HEK293 (cell line): ENCODE measurements at regions not wholly inside any gene's neighbourhood (a gene's known extent, or its start where the extent isn't known, plus 50 kb on each side); places are given as distances from the start of the nearest gene placed in this dataset.
A peak's percentile ranks its signal among the peaks of the same experiment; 100 is the strongest.
"Not testable (repeated sequence)": the region's sequence is repeated elsewhere in the genome, so short reads cannot be mapped to it uniquely, and the experiment has no call there.

Experiments
- CTCF ChIA-PET: fragments of 350-600 bp; formaldehyde crosslinking; extraction: SDS; loops from one replicate; lab custom pipeline; 2021; ENCODE audit warnings: antibody characterized with exemption; lab: Yijun Ruan, JAX
- POLR2A ChIA-PET: fragments of 300-600 bp; formaldehyde crosslinking; extraction: SDS; loops from one replicate; lab custom pipeline; 2020; ENCODE audit warnings: antibody characterized with exemption, inconsistent platforms; lab: Yijun Ruan, JAX
- H3K27ac ChIP-seq: fragments of 200-500 bp; sonication (Bioruptor generic); 2 replicates; pipeline ENCODE4 v1.5.1; 2014; ENCODE audit warnings: low read depth, low read length, control low read depth, inconsistent platforms; ENCODE audit errors: extremely low read depth
- H3K36me3 ChIP-seq, 2 experiments: fragments of 200-500 bp in 1 of 2; sonication (Bioruptor generic) in 1 of 2; 1 replicate in 1 of 2; 2 replicates in 1 of 2; pipeline ENCODE4 v1.5.1; 2014 to 2017; ENCODE audit warnings: inconsistent platforms in 2 of 2, low read length in 2 of 2; ENCODE audit not compliant: control insufficient read depth in 2 of 2, insufficient read depth in 1 of 2
- H3K4me1 ChIP-seq: fragments of 200-500 bp; sonication (Bioruptor generic); 2 replicates; pipeline ENCODE4 v1.5.1; 2014; ENCODE audit warnings: mild to moderate bottlenecking, low read length, inconsistent platforms; ENCODE audit not compliant: control insufficient read depth, insufficient read depth
- H3K4me3 ChIP-seq: 2 replicates; pipeline ENCODE4 v1.5.1; 2011; ENCODE audit warnings: low read depth, mild to moderate bottlenecking, control low read depth, low read length, moderate library complexity
- H3K9me3 ChIP-seq: fragments of 200-500 bp; sonication (Bioruptor generic); 2 replicates; pipeline ENCODE4 v1.5.1; 2014; ENCODE audit warnings: low read depth, low read length, inconsistent platforms; ENCODE audit not compliant: control insufficient read depth, insufficient read depth
- SP7 ChIP-seq: fragments of 450-650 bp; formaldehyde crosslinking; IDR thresholded peaks from 2 replicates; pipeline ENCODE4 v1.5.1; 2016; ENCODE audit warnings: missing biosample characterization, missing genetic modification characterization
- ZNF112 ChIP-seq: fragments of 450-650 bp; formaldehyde crosslinking; IDR thresholded peaks from 2 replicates; pipeline ENCODE4 v1.5.0; 2017; ENCODE audit warnings: missing biosample characterization, missing genetic modification characterization
- ZNF133 ChIP-seq: fragments of 450-650 bp; formaldehyde crosslinking; IDR thresholded peaks from 2 replicates; pipeline ENCODE4 v1.5.1; 2016; ENCODE audit warnings: missing biosample characterization, missing genetic modification characterization
- ZNF175 ChIP-seq: fragments of 450-650 bp; formaldehyde crosslinking; IDR thresholded peaks from 2 replicates; pipeline ENCODE4 v1.5.1; 2016; ENCODE audit warnings: missing biosample characterization, missing genetic modification characterization
- ZNF23 ChIP-seq: fragments of 450-650 bp; formaldehyde crosslinking; IDR thresholded peaks from 2 replicates; pipeline ENCODE4 v1.5.1; 2016; ENCODE audit warnings: missing biosample characterization, missing genetic modification characterization, borderline replicate concordance
- ZNF266 ChIP-seq: fragments of 450-650 bp; formaldehyde crosslinking; IDR thresholded peaks from 2 replicates; pipeline ENCODE4 v1.5.1; 2016; ENCODE audit warnings: missing biosample characterization, missing genetic modification characterization, low read depth
- ZNF292 ChIP-seq: fragments of 450-650 bp; formaldehyde crosslinking; IDR thresholded peaks from 2 replicates; pipeline ENCODE4 v1.5.1; 2016; ENCODE audit warnings: low read depth, missing biosample characterization, missing genetic modification characterization, borderline replicate concordance
- ZNF341 ChIP-seq: fragments of 450-650 bp; formaldehyde crosslinking; IDR thresholded peaks from 2 replicates; pipeline ENCODE4; 2016; ENCODE audit warnings: low read depth, missing biosample characterization, missing genetic modification characterization
- ZNF350 ChIP-seq: fragments of 450-650 bp; formaldehyde crosslinking; IDR thresholded peaks from 2 replicates; pipeline ENCODE4 v1.5.0; 2017; ENCODE audit warnings: missing biosample characterization, mild to moderate bottlenecking, missing genetic modification characterization
- ZNF416 ChIP-seq: fragments of 450-650 bp; formaldehyde crosslinking; IDR thresholded peaks from 2 replicates; pipeline ENCODE4 v1.5.1; 2016; ENCODE audit warnings: missing biosample characterization, missing genetic modification characterization
- ZNF624 ChIP-seq: fragments of 450-650 bp; formaldehyde crosslinking; IDR thresholded peaks from 2 replicates; pipeline ENCODE4 v1.5.1; 2017; ENCODE audit warnings: missing biosample characterization, missing genetic modification characterization
- ZNF707 ChIP-seq: fragments of 450-650 bp; formaldehyde crosslinking; IDR thresholded peaks from 2 replicates; pipeline ENCODE4 v1.5.1; 2016; ENCODE audit warnings: missing biosample characterization, missing genetic modification characterization
- TF ChIP-seq, protein P1 (sequence below): fragments of 450-650 bp; formaldehyde crosslinking; IDR thresholded peaks from 2 replicates; pipeline ENCODE4 v1.5.1; 2016; ENCODE audit warnings: missing biosample characterization, missing genetic modification characterization
- TF ChIP-seq, protein P2 (sequence below): fragments of 450-650 bp; formaldehyde crosslinking; IDR thresholded peaks from 2 replicates; pipeline ENCODE4 v1.5.1; 2016; ENCODE audit warnings: missing biosample characterization, missing genetic modification characterization, borderline replicate concordance
- TF ChIP-seq, protein P3 (sequence below): fragments of 450-650 bp; formaldehyde crosslinking; IDR thresholded peaks from 2 replicates; pipeline ENCODE4 v1.5.1; 2016; ENCODE audit warnings: missing biosample characterization, missing genetic modification characterization
- TF ChIP-seq, protein P4 (sequence below): fragments of 450-650 bp; formaldehyde crosslinking; IDR thresholded peaks from 2 replicates; pipeline ENCODE4 v1.5.1; 2017; ENCODE audit warnings: missing biosample characterization, missing genetic modification characterization
- TF ChIP-seq, protein P5 (sequence below): fragments of 450-650 bp; formaldehyde crosslinking; IDR thresholded peaks from 2 replicates; pipeline ENCODE4 v1.5.1; 2017; ENCODE audit warnings: missing biosample characterization, mild to moderate bottlenecking, missing genetic modification characterization, moderate library complexity

DNA sequence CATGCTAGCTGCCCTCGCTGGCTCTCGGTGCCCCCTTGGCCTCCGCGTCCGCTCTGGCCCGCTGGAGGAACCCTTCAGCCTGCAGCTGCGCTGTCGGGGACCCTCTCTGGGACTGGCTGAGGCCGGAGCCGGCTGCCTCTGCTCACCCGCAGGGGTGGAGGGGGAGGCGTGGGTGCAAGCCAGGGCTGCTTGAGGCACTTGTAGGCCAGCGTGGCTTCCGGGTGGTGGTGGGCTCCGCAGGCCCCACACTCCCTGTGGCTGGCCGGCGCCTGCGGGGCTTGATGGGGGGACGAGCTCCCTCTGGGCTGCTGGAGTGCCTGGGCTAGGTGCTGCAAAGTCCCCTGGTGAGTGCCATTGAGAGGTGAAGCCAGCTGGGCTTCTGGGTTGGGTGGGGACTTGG is 429.6 kb downstream of the LRRC70 start:
- H3K27ac ChIP-seq = no peak overlapping the region
- no peaks in the 10 kb centered on the region for H3K36me3 ChIP-seq
- CTCF ChIA-PET = no interaction called here
- POLR2A ChIA-PET = no interaction called here
- no peaks in the 10 kb centered on the region for H3K9me3 ChIP-seq
- TF ChIP-seq ZNF175 = no peak
- TF ChIP-seq, protein P1, sequence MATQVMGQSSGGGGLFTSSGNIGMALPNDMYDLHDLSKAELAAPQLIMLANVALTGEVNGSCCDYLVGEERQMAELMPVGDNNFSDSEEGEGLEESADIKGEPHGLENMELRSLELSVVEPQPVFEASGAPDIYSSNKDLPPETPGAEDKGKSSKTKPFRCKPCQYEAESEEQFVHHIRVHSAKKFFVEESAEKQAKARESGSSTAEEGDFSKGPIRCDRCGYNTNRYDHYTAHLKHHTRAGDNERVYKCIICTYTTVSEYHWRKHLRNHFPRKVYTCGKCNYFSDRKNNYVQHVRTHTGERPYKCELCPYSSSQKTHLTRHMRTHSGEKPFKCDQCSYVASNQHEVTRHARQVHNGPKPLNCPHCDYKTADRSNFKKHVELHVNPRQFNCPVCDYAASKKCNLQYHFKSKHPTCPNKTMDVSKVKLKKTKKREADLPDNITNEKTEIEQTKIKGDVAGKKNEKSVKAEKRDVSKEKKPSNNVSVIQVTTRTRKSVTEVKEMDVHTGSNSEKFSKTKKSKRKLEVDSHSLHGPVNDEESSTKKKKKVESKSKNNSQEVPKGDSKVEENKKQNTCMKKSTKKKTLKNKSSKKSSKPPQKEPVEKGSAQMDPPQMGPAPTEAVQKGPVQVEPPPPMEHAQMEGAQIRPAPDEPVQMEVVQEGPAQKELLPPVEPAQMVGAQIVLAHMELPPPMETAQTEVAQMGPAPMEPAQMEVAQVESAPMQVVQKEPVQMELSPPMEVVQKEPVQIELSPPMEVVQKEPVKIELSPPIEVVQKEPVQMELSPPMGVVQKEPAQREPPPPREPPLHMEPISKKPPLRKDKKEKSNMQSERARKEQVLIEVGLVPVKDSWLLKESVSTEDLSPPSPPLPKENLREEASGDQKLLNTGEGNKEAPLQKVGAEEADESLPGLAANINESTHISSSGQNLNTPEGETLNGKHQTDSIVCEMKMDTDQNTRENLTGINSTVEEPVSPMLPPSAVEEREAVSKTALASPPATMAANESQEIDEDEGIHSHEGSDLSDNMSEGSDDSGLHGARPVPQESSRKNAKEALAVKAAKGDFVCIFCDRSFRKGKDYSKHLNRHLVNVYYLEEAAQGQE (tag by site-specific recombination) = no peak
- no peak for TF ChIP-seq ZNF350 (tag by site-specific recombination)
- TF ChIP-seq, protein P2, sequence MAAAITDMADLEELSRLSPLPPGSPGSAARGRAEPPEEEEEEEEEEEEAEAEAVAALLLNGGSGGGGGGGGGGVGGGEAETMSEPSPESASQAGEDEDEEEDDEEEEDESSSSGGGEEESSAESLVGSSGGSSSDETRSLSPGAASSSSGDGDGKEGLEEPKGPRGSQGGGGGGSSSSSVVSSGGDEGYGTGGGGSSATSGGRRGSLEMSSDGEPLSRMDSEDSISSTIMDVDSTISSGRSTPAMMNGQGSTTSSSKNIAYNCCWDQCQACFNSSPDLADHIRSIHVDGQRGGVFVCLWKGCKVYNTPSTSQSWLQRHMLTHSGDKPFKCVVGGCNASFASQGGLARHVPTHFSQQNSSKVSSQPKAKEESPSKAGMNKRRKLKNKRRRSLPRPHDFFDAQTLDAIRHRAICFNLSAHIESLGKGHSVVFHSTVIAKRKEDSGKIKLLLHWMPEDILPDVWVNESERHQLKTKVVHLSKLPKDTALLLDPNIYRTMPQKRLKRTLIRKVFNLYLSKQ (tag by site-specific recombination) = no peak
- TF ChIP-seq ZNF23 (tag by site-specific recombination) = no peak
- TF ChIP-seq ZNF416 (tag by site-specific recombination) = no peak
- no peak for TF ChIP-seq SP7 (tag by site-specific recombination)
- no peak for TF ChIP-seq ZNF112 (tag by site-specific recombination)
- TF ChIP-seq ZNF341 (tag by site-specific recombination) = no peak
- TF ChIP-seq, protein P3, sequence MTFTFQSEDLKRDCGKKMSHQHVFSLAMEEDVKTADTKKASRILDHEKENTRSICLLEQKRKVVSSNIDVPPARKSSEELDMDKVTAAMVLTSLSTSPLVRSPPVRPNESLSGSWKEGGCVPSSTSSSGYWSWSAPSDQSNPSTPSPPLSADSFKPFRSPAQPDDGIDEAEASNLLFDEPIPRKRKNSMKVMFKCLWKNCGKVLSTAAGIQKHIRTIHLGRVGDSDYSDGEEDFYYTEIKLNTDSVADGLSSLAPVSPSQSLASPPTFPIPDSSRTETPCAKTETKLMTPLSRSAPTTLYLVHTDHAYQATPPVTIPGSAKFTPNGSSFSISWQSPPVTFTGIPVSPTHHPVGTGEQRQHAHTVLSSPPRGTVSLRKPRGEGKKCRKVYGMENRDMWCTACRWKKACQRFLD (tag by site-specific recombination) = no peak
- no peak for TF ChIP-seq ZNF133 (tag by site-specific recombination)
- TF ChIP-seq, protein P4, sequence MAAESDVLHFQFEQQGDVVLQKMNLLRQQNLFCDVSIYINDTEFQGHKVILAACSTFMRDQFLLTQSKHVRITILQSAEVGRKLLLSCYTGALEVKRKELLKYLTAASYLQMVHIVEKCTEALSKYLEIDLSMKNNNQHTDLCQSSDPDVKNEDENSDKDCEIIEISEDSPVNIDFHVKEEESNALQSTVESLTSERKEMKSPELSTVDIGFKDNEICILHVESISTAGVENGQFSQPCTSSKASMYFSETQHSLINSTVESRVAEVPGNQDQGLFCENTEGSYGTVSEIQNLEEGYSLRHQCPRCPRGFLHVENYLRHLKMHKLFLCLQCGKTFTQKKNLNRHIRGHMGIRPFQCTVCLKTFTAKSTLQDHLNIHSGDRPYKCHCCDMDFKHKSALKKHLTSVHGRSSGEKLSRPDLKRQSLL (tag by site-specific recombination) = no peak
- no peak for TF ChIP-seq ZNF266 (tag by site-specific recombination)
- no peak for TF ChIP-seq ZNF292
- TF ChIP-seq, protein P5, sequence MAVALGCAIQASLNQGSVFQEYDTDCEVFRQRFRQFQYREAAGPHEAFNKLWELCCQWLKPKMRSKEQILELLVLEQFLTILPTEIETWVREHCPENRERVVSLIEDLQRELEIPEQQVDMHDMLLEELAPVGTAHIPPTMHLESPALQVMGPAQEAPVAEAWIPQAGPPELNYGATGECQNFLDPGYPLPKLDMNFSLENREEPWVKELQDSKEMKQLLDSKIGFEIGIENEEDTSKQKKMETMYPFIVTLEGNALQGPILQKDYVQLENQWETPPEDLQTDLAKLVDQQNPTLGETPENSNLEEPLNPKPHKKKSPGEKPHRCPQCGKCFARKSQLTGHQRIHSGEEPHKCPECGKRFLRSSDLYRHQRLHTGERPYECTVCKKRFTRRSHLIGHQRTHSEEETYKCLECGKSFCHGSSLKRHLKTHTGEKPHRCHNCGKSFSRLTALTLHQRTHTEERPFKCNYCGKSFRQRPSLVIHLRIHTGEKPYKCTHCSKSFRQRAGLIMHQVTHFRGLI (tag by site-specific recombination) = no peak
- TF ChIP-seq ZNF624 (tag by site-specific recombination) = no peak
- no peaks in the 10 kb centered on the region for H3K4me1 ChIP-seq
- no peak overlapping the region for H3K4me3 ChIP-seq

DNA sequence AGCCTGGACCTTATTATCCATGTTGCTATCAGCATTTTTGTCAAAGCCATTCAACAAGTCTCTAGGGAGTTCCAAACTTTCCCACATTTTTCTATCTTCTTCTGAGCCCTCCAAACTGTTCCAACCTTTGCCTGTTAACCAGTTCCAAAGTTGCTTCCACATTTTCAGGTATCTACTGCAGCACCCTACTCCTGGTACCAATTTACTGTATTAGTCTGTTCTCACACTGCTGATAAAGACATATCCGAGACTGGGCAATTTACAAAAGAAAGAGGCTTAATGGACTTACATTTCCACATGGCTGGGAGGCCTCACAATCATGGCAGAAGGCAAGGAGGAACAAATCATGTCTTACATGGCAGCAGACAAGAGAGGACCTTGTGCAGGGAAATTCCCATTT is 416.2 kb downstream of the LRRC70 start:
- H3K4me1 ChIP-seq, H3K9me3 ChIP-seq, POLR2A ChIA-PET, CTCF ChIA-PET, H3K36me3 ChIP-seq, H3K4me3 ChIP-seq, H3K27ac ChIP-seq: not testable (repeated sequence)
- peak; percentile 63; the same call in 1 of the 2 replicates for TF ChIP-seq ZNF707 (tag by site-specific recombination)
